GM12872 (cell line): ENCODE measurements at regions not wholly inside any gene's neighbourhood (a gene's known extent, or its start where the extent isn't known, plus 50 kb on each side); places are given as distances from the start of the nearest gene placed in this dataset.

Source experiments
- TF ChIP-seq, protein P1 (sequence below): IDR thresholded peaks from 3 replicates; pipeline ENCODE4 v1.5.1; 2011; ENCODE audit warnings: low read depth, mild to moderate bottlenecking, low read length, moderate library complexity; ENCODE audit not compliant: insufficient read depth

DNA sequence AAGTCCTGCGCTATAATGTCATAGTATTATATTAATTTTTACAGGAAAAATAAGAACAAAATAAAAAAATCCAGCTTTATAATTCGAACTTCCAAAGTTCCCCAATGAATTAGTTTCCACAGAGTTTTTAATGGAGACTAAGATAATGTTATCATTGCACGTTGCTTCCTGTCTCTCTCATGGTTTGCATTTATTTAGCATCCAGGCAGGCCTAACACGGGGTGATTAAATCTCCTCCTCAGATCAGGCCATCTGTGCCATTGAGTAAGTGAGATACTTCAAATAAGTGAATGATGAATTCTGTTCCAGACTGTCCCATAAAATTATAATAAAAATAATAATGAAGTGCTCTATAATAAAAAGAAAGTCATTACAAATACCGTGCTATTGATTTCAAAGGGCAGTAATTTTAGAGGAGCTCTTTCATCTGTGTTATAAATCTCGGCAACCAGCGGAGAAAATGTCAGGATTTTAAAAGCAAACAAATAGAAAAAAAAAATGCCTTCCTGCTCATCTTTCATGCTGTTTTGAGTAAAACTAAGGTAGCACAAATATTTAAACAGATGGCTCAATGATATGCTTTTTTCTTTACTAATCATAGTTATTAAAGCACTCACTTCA lies 570.6 kb upstream of the ZNF608 start:
- TF ChIP-seq, protein P1, sequence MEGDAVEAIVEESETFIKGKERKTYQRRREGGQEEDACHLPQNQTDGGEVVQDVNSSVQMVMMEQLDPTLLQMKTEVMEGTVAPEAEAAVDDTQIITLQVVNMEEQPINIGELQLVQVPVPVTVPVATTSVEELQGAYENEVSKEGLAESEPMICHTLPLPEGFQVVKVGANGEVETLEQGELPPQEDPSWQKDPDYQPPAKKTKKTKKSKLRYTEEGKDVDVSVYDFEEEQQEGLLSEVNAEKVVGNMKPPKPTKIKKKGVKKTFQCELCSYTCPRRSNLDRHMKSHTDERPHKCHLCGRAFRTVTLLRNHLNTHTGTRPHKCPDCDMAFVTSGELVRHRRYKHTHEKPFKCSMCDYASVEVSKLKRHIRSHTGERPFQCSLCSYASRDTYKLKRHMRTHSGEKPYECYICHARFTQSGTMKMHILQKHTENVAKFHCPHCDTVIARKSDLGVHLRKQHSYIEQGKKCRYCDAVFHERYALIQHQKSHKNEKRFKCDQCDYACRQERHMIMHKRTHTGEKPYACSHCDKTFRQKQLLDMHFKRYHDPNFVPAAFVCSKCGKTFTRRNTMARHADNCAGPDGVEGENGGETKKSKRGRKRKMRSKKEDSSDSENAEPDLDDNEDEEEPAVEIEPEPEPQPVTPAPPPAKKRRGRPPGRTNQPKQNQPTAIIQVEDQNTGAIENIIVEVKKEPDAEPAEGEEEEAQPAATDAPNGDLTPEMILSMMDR: no peak

DNA sequence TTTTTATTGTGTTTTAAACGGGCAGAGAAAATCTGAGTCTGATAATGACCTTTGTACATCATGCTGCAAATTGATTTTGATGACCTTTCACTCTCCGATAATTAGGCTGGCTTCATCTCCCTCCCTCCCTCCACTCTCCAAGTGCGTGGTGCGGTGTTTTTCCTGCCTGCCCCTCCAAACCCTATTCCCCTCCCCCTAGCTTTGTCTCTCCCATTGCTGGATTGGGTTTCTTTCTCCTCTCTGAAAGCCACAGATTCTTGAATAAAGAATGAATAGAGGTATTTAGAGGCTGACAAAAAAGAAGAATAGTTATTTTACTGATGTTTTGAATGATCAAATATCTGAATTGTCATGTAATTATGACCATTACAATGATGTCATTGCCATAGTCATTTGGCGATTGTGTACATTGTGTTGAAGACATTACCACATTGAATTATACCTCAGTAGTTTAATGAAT lies 571.1 kb upstream of the ZNF608 start:
- TF ChIP-seq, protein P1: no peak

DNA sequence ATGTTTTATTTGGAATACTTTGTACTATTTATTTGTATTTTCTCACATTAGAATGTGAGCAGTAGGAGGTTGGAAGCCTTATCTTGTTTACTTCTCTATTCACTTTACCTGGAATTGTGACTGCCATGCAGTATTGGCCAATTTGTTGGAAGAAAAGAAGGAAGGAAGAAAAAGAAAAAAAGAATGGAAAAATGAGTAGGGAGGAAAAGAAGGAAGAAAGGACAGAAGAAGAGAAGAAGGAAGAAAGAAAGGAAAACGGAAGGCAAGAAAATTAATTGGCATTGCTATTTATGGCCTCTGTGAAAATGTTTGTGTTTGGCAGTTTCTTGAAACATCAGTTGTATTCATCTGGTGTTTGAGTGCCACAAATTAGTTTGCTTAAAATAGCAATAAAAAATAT lies 575.2 kb upstream of the ZNF608 start:
- TF ChIP-seq, protein P1: no peak

DNA sequence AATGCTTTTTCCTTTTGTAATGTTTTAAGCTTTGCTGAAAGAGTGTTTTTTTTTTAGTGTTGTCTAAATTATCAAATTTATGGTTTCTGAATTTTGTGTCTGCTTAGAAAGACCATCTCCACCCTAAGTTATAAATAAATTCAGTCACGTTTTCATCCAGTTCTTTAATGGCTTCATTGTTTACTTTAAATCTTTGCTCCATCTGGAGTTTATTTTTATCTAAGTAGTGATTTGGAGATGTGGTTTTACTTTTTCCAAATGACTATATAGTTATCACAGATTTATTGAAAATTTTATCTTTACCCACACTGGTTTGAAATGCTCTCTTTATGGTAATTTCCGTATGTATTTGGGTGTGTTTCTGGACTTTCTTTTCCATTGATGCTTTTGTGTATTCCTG lies 577.2 kb upstream of the ZNF608 start:
- TF ChIP-seq, protein P1: no peak

DNA sequence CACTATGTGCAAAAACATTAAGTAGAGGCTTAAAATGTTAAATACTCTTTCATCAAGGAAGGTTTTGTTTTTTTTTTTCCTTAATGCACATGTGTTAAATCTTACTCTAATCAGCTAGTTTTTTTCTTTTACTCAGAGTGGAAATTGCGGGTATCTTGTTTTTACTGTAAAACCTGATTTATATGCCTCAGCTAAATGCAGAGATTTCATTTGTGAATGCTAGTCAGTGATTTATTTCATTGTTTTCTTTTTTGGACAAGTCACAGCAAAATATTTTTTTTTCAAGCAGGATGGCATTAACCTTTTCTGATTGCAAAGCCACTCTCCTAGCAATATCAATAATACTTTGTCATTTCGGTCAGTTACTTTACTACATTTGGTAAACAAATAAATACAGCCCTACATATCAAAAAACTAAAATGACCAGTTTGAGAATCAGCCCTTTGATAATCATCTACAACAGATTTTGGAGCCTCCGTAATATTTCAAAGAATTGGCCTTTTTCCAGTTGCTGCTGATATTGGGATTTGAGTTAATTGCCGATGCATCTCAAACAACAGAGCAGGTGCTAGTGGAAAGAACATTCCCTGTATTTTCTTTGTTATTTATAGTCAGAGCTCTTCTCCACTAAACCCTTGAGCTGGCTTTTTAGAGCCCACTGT lies 579.2 kb upstream of the ZNF608 start:
- TF ChIP-seq, protein P1: no peak

DNA sequence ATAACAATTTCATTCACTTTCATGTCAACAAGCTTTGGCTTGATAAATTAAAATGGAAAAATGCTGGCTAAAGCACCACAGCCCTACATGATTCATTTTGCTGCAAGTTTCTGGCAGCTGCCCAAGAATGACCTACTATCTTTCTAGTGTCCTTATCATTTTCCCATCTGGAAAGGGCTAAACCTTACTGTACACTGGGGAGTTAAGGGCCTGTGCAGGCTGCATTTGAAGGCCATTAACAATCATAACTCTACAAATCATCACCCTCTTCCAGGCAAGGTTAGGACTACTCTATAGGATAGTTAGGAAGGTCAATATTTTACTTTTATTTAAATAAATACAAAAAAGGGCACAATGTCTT lies 579.7 kb upstream of the ZNF608 start:
- TF ChIP-seq, protein P1: no peak

DNA sequence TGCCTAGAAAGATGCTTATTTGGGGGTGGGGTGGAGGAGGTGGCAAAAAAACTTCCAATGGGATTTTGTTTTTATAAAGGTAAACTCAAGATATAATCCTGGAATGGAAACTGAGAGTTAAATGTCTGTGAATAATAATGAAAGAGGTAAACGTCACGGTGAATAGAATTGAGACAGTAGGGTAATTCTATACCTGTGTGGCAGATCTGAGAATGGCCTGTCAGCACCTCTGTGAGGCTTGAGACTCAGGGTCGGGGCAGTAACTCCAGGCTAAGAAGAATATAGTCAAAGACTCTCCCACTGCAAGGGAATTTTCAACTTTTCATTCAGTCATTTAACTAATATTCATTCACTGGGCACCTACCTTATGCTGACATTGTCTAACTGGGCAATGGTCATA lies 581.2 kb upstream of the ZNF608 start:
- TF ChIP-seq, protein P1: no peak
